WTC11 (cell line): ENCODE measurements at regions not wholly inside any gene's neighbourhood (a gene's known extent, or its start where the extent isn't known, plus 50 kb on each side); places are given as distances from the start of the nearest gene placed in this dataset.

Source experiments
- ATAC-seq: fragments of 200-7000 bp; cut with Tn5 transposase; 2 replicates; pipeline ENCODE4 v1.10.0; 2021; ENCODE audit warnings: mild to moderate bottlenecking, moderate library complexity
- CTCF ChIA-PET: fragments of 300-600 bp; sonication (Branson Sonifier 250); formaldehyde crosslinking; loops from one replicate; lab custom pipeline; 2021; ENCODE audit warnings: antibody characterized with exemption; lab: Charles Lee
- POLR2A ChIA-PET: fragments of 350-600 bp; sonication (Branson Sonifier 250); formaldehyde crosslinking; loops from one replicate; lab custom pipeline; 2021; ENCODE audit warnings: antibody characterized with exemption; lab: Charles Lee
- DNase-seq: peaks from one replicate; pipeline ENCODE4 v3.0.0; 2021; ENCODE audit warnings: low spot score
- H3K27ac Mint-ChIP-seq: 2 replicates; pipeline ENCODE4 v1.8.0; 2021; ENCODE audit warnings: mixed read lengths
- H3K27me3 Mint-ChIP-seq: 2 replicates; pipeline ENCODE4 v1.8.0; 2021; ENCODE audit warnings: low read depth, mild to moderate bottlenecking, moderate library complexity, mixed read lengths
- H3K36me3 Mint-ChIP-seq: 2 replicates; pipeline ENCODE4 v1.8.0; 2021; ENCODE audit warnings: mixed read lengths
- H3K4me1 Mint-ChIP-seq: 2 replicates; pipeline ENCODE4 v1.8.0; 2022; ENCODE audit warnings: mixed read lengths
- H3K4me3 Mint-ChIP-seq: 2 replicates; pipeline ENCODE4 v1.8.0; 2021; ENCODE audit warnings: mild to moderate bottlenecking, moderate library complexity, mixed read lengths
- H3K9me3 Mint-ChIP-seq: 2 replicates; pipeline ENCODE4 v1.8.0; 2021; ENCODE audit warnings: mixed read lengths
- ESRRA ChIP-seq: sonication (generic); formaldehyde crosslinking; IDR thresholded peaks from 2 replicates; pipeline ENCODE4 v1.8.1; 2022; ENCODE audit warnings: mild to moderate bottlenecking, missing genetic modification reagents, borderline replicate concordance
- ETV6 ChIP-seq: sonication (generic); formaldehyde crosslinking; IDR thresholded peaks from 2 replicates; pipeline ENCODE4 v1.8.1; 2022; ENCODE audit warnings: mild to moderate bottlenecking, missing genetic modification reagents
- FOXJ3 ChIP-seq: sonication (generic); formaldehyde crosslinking; IDR thresholded peaks from 2 replicates; pipeline ENCODE4 v1.9.0; 2021; ENCODE audit warnings: missing genetic modification reagents, mild to moderate bottlenecking, borderline replicate concordance
- IRF2 ChIP-seq: sonication (generic); formaldehyde crosslinking; IDR thresholded peaks from 2 replicates; pipeline ENCODE4 v1.8.0; 2022; ENCODE audit warnings: low read depth, missing genetic modification reagents, borderline replicate concordance
- NR1H2 ChIP-seq: sonication (generic); formaldehyde crosslinking; IDR thresholded peaks from 2 replicates; pipeline ENCODE4 v1.9.0; 2021; ENCODE audit warnings: mild to moderate bottlenecking, moderate library complexity, missing genetic modification reagents
- OVOL2 ChIP-seq: fragments of 250-450 bp; sonication (Bioruptor Pico); IDR thresholded peaks from 2 replicates; pipeline ENCODE4 v1.9.0; 2021; ENCODE audit warnings: mild to moderate bottlenecking, borderline replicate concordance
- RELA ChIP-seq: sonication (generic); formaldehyde crosslinking; IDR thresholded peaks from 2 replicates; pipeline ENCODE4 v1.8.1; 2022; ENCODE audit warnings: missing genetic modification reagents, mild to moderate bottlenecking, borderline replicate concordance
- SP1 ChIP-seq: sonication (generic); formaldehyde crosslinking; conservative IDR thresholded peaks from 2 replicates; pipeline ENCODE4 v1.8.1; 2022; ENCODE audit warnings: missing genetic modification reagents
- TEAD1 ChIP-seq: sonication (generic); formaldehyde crosslinking; IDR thresholded peaks from 2 replicates; pipeline ENCODE4 v1.8.0; 2022; ENCODE audit warnings: mild to moderate bottlenecking, missing genetic modification reagents
- TEAD4 ChIP-seq: sonication (generic); formaldehyde crosslinking; IDR thresholded peaks from 2 replicates; pipeline ENCODE4 v1.8.0; 2022; ENCODE audit warnings: mild to moderate bottlenecking, missing genetic modification reagents
- ZBTB21 ChIP-seq: sonication (generic); formaldehyde crosslinking; IDR thresholded peaks from 2 replicates; pipeline ENCODE4 v1.8.1; 2023; ENCODE audit warnings: mild to moderate bottlenecking, missing genetic modification reagents, borderline replicate concordance
- ZNF138 ChIP-seq: sonication (generic); formaldehyde crosslinking; conservative IDR thresholded peaks from 2 replicates; pipeline ENCODE4 v1.8.1; 2022; ENCODE audit warnings: mild to moderate bottlenecking, moderate library complexity, missing genetic modification reagents
- ZNF232 ChIP-seq: sonication (generic); formaldehyde crosslinking; IDR thresholded peaks from 2 replicates; pipeline ENCODE4 v1.8.0; 2022; ENCODE audit warnings: mild to moderate bottlenecking, missing genetic modification reagents
- ZNF317 ChIP-seq: sonication (generic); formaldehyde crosslinking; IDR thresholded peaks from 2 replicates; pipeline ENCODE4 v1.8.1; 2023; ENCODE audit warnings: low read depth, mild to moderate bottlenecking, moderate library complexity, missing genetic modification reagents, borderline replicate concordance
- ZNF671 ChIP-seq: fragments of 250-450 bp; sonication (Bioruptor Pico); IDR thresholded peaks from 2 replicates; pipeline ENCODE4 v1.8.0; 2021; ENCODE audit warnings: mild to moderate bottlenecking
- TF ChIP-seq, protein P1 (sequence below): sonication (generic); formaldehyde crosslinking; IDR thresholded peaks from 2 replicates; pipeline ENCODE4 v1.8.1; 2022; ENCODE audit warnings: low read depth, mild to moderate bottlenecking, moderate library complexity, missing genetic modification reagents, borderline replicate concordance
- TF ChIP-seq, protein P2 (sequence below): sonication (generic); formaldehyde crosslinking; IDR thresholded peaks from 2 replicates; pipeline ENCODE4 v1.8.1; 2023; ENCODE audit warnings: mild to moderate bottlenecking, moderate library complexity, missing genetic modification reagents
- TF ChIP-seq, protein P3 (sequence below): fragments of 250-450 bp; sonication (Bioruptor Pico); IDR thresholded peaks from 2 replicates; pipeline ENCODE4 v1.9.0; 2021; ENCODE audit warnings: mild to moderate bottlenecking, borderline replicate concordance
- TF ChIP-seq, protein P4 (sequence below): sonication (generic); formaldehyde crosslinking; IDR thresholded peaks from 2 replicates; pipeline ENCODE4 v1.8.0; 2023; ENCODE audit warnings: missing genetic modification reagents
- TF ChIP-seq, protein P5 (sequence below): fragments of 250-450 bp; sonication (Bioruptor Pico); IDR thresholded peaks from 2 replicates; pipeline ENCODE4 v1.9.0; 2021; ENCODE audit warnings: mild to moderate bottlenecking
- TF ChIP-seq, protein P6 (sequence below): sonication (generic); formaldehyde crosslinking; IDR thresholded peaks from 2 replicates; pipeline ENCODE4 v1.8.0; 2022; ENCODE audit warnings: mild to moderate bottlenecking, missing genetic modification reagents
- TF ChIP-seq, protein P7 (sequence below): fragments of 250-450 bp; sonication (Bioruptor Pico); IDR thresholded peaks from 2 replicates; pipeline ENCODE4 v1.9.0; 2021; ENCODE audit warnings: moderate library complexity, mild to moderate bottlenecking, inconsistent platforms, borderline replicate concordance
- TF ChIP-seq, protein P8 (sequence below): sonication (generic); formaldehyde crosslinking; conservative IDR thresholded peaks from 2 replicates; pipeline ENCODE4 v1.8.1; 2023; ENCODE audit warnings: mild to moderate bottlenecking, low read depth, missing genetic modification reagents, moderate library complexity

DNA sequence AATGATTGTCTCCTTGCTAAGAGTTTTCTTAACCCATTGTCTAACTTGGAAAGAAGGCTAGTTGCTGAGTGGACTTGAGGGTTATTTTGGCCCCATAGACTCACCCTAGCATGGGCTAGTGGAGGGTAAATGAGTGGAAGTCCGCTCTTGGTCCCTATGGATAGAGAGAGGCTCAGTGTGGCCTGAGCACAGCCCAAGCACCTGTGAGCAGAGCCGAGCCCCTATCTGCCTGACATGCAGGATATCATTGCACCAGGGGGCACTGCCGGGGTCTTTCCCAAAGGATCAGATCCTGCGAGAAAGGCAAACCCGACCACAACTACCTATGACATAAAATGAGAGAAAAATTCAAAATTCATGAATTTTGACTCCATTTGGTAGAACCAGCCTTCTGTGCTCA lies 70.6 kb upstream of the GGTLC1 start:
- no peaks in the 10 kb centered on the region for H3K36me3 Mint-ChIP-seq
- H3K9me3 Mint-ChIP-seq = no peaks in the 10 kb centered on the region; the same call in none of the 2 replicates
- POLR2A ChIA-PET = no interaction called here
- CTCF ChIA-PET = interaction anchor here (0.6 to 0.7 kb wide), 2 partner anchors 152 to 551 kb away, joined by 5 read pairs; no protein-coding TSS in a partner anchor
- no peaks in the 10 kb centered on the region for H3K27me3 Mint-ChIP-seq
- H3K4me3 Mint-ChIP-seq = no peak overlapping the region
- DNase-seq = peak; percentile 18
- H3K27ac Mint-ChIP-seq = no peak overlapping the region
- H3K4me1 Mint-ChIP-seq = peaks cover 11% of the 10 kb centered on the region
- no peak for TF ChIP-seq RELA (CRISPR knock-in tag)
- TF ChIP-seq ZNF317 = no peak
- no peak for TF ChIP-seq IRF2 (CRISPR knock-in tag)
- no peak for TF ChIP-seq OVOL2
- no peak for TF ChIP-seq NR1H2 (CRISPR knock-in tag)
- TF ChIP-seq SP1 = no peak
- TF ChIP-seq ETV6 = no peak
- TF ChIP-seq, protein P1, sequence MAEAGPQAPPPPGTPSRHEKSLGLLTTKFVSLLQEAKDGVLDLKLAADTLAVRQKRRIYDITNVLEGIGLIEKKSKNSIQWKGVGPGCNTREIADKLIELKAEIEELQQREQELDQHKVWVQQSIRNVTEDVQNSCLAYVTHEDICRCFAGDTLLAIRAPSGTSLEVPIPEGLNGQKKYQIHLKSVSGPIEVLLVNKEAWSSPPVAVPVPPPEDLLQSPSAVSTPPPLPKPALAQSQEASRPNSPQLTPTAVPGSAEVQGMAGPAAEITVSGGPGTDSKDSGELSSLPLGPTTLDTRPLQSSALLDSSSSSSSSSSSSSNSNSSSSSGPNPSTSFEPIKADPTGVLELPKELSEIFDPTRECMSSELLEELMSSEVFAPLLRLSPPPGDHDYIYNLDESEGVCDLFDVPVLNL = no peak
- no peak for TF ChIP-seq ZNF671 (CRISPR knock-in tag)
- TF ChIP-seq ZNF138 = no peak
- TF ChIP-seq, protein P2, sequence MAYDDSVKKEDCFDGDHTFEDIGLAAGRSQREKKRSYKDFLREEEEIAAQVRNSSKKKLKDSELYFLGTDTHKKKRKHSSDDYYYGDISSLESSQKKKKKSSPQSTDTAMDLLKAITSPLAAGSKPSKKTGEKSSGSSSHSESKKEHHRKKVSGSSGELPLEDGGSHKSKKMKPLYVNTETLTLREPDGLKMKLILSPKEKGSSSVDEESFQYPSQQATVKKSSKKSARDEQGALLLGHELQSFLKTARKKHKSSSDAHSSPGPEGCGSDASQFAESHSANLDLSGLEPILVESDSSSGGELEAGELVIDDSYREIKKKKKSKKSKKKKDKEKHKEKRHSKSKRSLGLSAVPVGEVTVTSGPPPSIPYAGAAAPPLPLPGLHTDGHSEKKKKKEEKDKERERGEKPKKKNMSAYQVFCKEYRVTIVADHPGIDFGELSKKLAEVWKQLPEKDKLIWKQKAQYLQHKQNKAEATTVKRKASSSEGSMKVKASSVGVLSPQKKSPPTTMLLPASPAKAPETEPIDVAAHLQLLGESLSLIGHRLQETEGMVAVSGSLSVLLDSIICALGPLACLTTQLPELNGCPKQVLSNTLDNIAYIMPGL (CRISPR knock-in tag) = no peak
- TF ChIP-seq ESRRA (CRISPR knock-in tag) = no peak
- TF ChIP-seq, protein P3, sequence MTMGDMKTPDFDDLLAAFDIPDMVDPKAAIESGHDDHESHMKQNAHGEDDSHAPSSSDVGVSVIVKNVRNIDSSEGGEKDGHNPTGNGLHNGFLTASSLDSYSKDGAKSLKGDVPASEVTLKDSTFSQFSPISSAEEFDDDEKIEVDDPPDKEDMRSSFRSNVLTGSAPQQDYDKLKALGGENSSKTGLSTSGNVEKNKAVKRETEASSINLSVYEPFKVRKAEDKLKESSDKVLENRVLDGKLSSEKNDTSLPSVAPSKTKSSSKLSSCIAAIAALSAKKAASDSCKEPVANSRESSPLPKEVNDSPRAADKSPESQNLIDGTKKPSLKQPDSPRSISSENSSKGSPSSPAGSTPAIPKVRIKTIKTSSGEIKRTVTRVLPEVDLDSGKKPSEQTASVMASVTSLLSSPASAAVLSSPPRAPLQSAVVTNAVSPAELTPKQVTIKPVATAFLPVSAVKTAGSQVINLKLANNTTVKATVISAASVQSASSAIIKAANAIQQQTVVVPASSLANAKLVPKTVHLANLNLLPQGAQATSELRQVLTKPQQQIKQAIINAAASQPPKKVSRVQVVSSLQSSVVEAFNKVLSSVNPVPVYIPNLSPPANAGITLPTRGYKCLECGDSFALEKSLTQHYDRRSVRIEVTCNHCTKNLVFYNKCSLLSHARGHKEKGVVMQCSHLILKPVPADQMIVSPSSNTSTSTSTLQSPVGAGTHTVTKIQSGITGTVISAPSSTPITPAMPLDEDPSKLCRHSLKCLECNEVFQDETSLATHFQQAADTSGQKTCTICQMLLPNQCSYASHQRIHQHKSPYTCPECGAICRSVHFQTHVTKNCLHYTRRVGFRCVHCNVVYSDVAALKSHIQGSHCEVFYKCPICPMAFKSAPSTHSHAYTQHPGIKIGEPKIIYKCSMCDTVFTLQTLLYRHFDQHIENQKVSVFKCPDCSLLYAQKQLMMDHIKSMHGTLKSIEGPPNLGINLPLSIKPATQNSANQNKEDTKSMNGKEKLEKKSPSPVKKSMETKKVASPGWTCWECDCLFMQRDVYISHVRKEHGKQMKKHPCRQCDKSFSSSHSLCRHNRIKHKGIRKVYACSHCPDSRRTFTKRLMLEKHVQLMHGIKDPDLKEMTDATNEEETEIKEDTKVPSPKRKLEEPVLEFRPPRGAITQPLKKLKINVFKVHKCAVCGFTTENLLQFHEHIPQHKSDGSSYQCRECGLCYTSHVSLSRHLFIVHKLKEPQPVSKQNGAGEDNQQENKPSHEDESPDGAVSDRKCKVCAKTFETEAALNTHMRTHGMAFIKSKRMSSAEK = no peak
- no peak for TF ChIP-seq TEAD4 (CRISPR knock-in tag)
- TF ChIP-seq, protein P4, sequence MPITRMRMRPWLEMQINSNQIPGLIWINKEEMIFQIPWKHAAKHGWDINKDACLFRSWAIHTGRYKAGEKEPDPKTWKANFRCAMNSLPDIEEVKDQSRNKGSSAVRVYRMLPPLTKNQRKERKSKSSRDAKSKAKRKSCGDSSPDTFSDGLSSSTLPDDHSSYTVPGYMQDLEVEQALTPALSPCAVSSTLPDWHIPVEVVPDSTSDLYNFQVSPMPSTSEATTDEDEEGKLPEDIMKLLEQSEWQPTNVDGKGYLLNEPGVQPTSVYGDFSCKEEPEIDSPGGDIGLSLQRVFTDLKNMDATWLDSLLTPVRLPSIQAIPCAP = no peak
- peak; percentile 61 for ATAC-seq

DNA sequence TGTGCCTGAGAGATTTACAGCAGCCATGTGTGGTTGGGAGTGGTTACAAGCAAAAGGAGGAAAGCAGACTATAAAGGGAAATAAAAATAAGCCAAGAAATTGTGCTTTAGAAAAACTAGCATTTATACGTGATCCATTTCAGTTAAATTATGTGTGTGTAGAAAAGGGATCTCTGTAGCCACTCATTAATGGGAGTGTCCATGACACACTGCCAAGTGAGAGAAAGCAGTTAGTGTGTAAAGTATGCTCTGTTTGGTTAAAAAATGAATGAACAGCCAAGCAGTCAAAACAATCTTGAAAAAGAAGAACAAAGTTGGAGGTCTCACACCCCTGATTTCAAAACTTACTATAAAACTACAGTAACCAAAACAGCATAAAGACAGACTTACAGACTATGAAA lies 67.9 kb upstream of the GGTLC1 start:
- no peak for ATAC-seq
- ChIA-PET POLR2A (no interaction called here), CTCF (no interaction called here)
- Mint-ChIP-seq H3K4me1 (peaks cover 11% of the 10 kb centered on the region), H3K27ac (no peak overlapping the region), H3K9me3 (no peaks in the 10 kb centered on the region; the same call in none of the 2 replicates), H3K4me3 (no peak overlapping the region), H3K27me3 (no peaks in the 10 kb centered on the region), H3K36me3 (no peaks in the 10 kb centered on the region)
- no peak for DNase-seq
- TF ChIP-seq ZNF232 (CRISPR knock-in tag) (no peak), ZBTB21 (CRISPR knock-in tag) (no peak), TEAD1 (CRISPR knock-in tag) (no peak), FOXJ3 (no peak)
- TF ChIP-seq, protein P5, sequence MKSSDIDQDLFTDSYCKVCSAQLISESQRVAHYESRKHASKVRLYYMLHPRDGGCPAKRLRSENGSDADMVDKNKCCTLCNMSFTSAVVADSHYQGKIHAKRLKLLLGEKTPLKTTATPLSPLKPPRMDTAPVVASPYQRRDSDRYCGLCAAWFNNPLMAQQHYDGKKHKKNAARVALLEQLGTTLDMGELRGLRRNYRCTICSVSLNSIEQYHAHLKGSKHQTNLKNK (CRISPR knock-in tag) = no peak
- TF ChIP-seq, protein P6, sequence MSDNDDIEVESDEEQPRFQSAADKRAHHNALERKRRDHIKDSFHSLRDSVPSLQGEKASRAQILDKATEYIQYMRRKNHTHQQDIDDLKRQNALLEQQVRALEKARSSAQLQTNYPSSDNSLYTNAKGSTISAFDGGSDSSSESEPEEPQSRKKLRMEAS (CRISPR knock-in tag) = no peak
- TF ChIP-seq, protein P7, sequence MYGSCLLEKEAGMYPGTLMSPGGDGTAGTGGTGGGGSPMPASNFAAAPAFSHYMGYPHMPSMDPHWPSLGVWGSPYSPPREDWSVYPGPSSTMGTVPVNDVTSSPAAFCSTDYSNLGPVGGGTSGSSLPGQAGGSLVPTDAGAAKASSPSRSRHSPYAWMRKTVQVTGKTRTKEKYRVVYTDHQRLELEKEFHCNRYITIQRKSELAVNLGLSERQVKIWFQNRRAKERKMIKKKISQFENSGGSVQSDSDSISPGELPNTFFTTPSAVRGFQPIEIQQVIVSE = no peak
- TF ChIP-seq, protein P8, sequence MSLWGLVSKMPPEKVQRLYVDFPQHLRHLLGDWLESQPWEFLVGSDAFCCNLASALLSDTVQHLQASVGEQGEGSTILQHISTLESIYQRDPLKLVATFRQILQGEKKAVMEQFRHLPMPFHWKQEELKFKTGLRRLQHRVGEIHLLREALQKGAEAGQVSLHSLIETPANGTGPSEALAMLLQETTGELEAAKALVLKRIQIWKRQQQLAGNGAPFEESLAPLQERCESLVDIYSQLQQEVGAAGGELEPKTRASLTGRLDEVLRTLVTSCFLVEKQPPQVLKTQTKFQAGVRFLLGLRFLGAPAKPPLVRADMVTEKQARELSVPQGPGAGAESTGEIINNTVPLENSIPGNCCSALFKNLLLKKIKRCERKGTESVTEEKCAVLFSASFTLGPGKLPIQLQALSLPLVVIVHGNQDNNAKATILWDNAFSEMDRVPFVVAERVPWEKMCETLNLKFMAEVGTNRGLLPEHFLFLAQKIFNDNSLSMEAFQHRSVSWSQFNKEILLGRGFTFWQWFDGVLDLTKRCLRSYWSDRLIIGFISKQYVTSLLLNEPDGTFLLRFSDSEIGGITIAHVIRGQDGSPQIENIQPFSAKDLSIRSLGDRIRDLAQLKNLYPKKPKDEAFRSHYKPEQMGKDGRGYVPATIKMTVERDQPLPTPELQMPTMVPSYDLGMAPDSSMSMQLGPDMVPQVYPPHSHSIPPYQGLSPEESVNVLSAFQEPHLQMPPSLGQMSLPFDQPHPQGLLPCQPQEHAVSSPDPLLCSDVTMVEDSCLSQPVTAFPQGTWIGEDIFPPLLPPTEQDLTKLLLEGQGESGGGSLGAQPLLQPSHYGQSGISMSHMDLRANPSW (CRISPR knock-in tag) = no peak
